SU-DHL-6 (cell line): ENCODE measurements at regions not wholly inside any gene's neighbourhood (a gene's known extent, or its start where the extent isn't known, plus 50 kb on each side); places are given as distances from the start of the nearest gene placed in this dataset.

Experiments used
- H2AFZ ChIP-seq: fragments of 200-600 bp; sonication (generic); 2 replicates; pipeline ENCODE4 v1.6.1; 2014; ENCODE audit warnings: low read depth, mild to moderate bottlenecking, moderate library complexity, mixed read lengths, antibody characterized with exemption, low read length; ENCODE audit not compliant: severe bottlenecking
- H3F3A ChIP-seq: fragments of 200-600 bp; shearing (Covaris generic); 2 replicates; pipeline ENCODE4 v1.6.0; 2016; ENCODE audit warnings: antibody characterized with exemption, mild to moderate bottlenecking; ENCODE audit not compliant: insufficient read depth
- H3K27ac ChIP-seq: fragments of 200-600 bp; sonication (generic); 2 replicates; pipeline ENCODE4 v1.5.1; 2016; ENCODE audit warnings: low read depth, mild to moderate bottlenecking, low read length, moderate library complexity, mixed read lengths
- H3K27me3 ChIP-seq: fragments of 200-600 bp; sonication (generic), shearing (Covaris generic); 2 replicates; pipeline ENCODE4 v1.6.0; 2014; ENCODE audit warnings: mild to moderate bottlenecking, low read length
- H3K36me3 ChIP-seq: fragments of 200-600 bp; sonication (generic); 2 replicates; pipeline ENCODE4 v1.6.1; 2014; ENCODE audit warnings: mild to moderate bottlenecking, low read length, mixed read lengths
- H3K4me2 ChIP-seq: fragments of 300-600, 200-600 bp; shearing (Covaris generic), sonication (generic); 2 replicates; pipeline ENCODE4 v1.6.0; 2014; ENCODE audit warnings: low read length, low read depth, mild to moderate bottlenecking; ENCODE audit not compliant: poor library complexity, severe bottlenecking
- H3K4me3 ChIP-seq: fragments of 200-600 bp; sonication (generic); 2 replicates; pipeline ENCODE4 v1.5.1; 2014; ENCODE audit warnings: antibody characterized with exemption, low read length, mild to moderate bottlenecking, mixed read lengths; ENCODE audit not compliant: insufficient read depth, poor library complexity, severe bottlenecking
- H3K79me2 ChIP-seq: fragments of 200-600 bp; sonication (generic); 2 replicates; pipeline ENCODE4 v1.6.1; 2014; ENCODE audit warnings: mild to moderate bottlenecking, low read length, moderate library complexity; ENCODE audit not compliant: insufficient read depth
- H3K9ac ChIP-seq: fragments of 200-600 bp; sonication (generic); 2 replicates; pipeline ENCODE4 v1.7.0; 2014; ENCODE audit warnings: mild to moderate bottlenecking, low read length
- H3K9me2 ChIP-seq: fragments of 200-600 bp; sonication (generic); replicated peaks from 2 replicates; pipeline ENCODE4 v1.6.1; 2014; ENCODE audit warnings: low read length; ENCODE audit not compliant: insufficient read depth
- H3K9me3 ChIP-seq: fragments of 200-600 bp; sonication (generic); 2 replicates; pipeline ENCODE4 v1.6.1; 2014; ENCODE audit warnings: low read length, mixed read lengths; ENCODE audit not compliant: insufficient read depth
- H4K20me1 ChIP-seq: fragments of 200-600 bp; sonication (generic); 2 replicates; pipeline ENCODE4 v1.6.1; 2014; ENCODE audit warnings: low read depth, mild to moderate bottlenecking, antibody characterized with exemption, low read length, moderate library complexity, mixed read lengths
- CTCF ChIP-seq: fragments of 200-600 bp; sonication (generic); IDR thresholded peaks from one replicate; pipeline ENCODE4 v1.5.1; 2017; ENCODE audit warnings: antibody characterized with exemption, mild to moderate bottlenecking, low read length, moderate library complexity; ENCODE audit not compliant: insufficient read depth, poor library complexity, severe bottlenecking
- EZH2phosphoT487 ChIP-seq: fragments of 200-600 bp; sonication (generic), shearing (Covaris generic); conservative IDR thresholded peaks from 2 replicates; pipeline ENCODE4 v1.6.1; 2018; ENCODE audit warnings: mild to moderate bottlenecking, antibody characterized with exemption, low read length, moderate library complexity, mixed read lengths

GRCh38 chr18:78681934-78682333, 297.7 kb upstream of the SALL3 start:
- Histone ChIP-seq H3K9me3 (no peaks in the 10 kb centered on the region), H3K79me2 (no peaks in the 10 kb centered on the region)
- TF ChIP-seq EZH2phosphoT487 = no peak
- TF ChIP-seq CTCF = no peak

GRCh38 chr18:78682716-78683115, 296.9 kb upstream of the SALL3 start:
- Histone ChIP-seq H3K27me3 (no peaks in the 10 kb centered on the region), H3K4me2 (no peak overlapping the region), H3K79me2 (no peaks in the 10 kb centered on the region), H3K9ac (no peak overlapping the region), H3K9me3 (no peaks in the 10 kb centered on the region), H2AFZ (no peak overlapping the region), H3K9me2 (no peaks in the 10 kb centered on the region), H4K20me1 (no peaks in the 10 kb centered on the region), H3K27ac (no peak overlapping the region), H3K4me3 (no peak overlapping the region), H3K36me3 (no peaks in the 10 kb centered on the region), H3F3A (no peaks in the 10 kb centered on the region)
- no peak for TF ChIP-seq EZH2phosphoT487
- no peak for TF ChIP-seq CTCF

More at GRCh38 chr18:78681934-78682333, 297.7 kb upstream of the SALL3 start:
- Histone ChIP-seq H3F3A (no peaks in the 10 kb centered on the region), H3K36me3 (no peaks in the 10 kb centered on the region), H3K27ac (no peak overlapping the region), H2AFZ (no peak overlapping the region), H3K4me2 (no peak overlapping the region), H3K9me2 (no peaks in the 10 kb centered on the region), H4K20me1 (no peaks in the 10 kb centered on the region), H3K9ac (no peak overlapping the region), H3K27me3 (no peaks in the 10 kb centered on the region), H3K4me3 (no peak overlapping the region)

- Histone ChIP-seq H3K9me2 (no peaks in the 10 kb centered on the region), H3K79me2 (no peaks in the 10 kb centered on the region), H3K4me2 (no peak overlapping the region), H3K27ac (no peak overlapping the region), H3K9me3 (no peaks in the 10 kb centered on the region), H3K4me3 (no peak overlapping the region), H2AFZ (no peak overlapping the region), H3K27me3 (no peaks in the 10 kb centered on the region), H3K9ac (no peak overlapping the region), H3F3A (no peaks in the 10 kb centered on the region), H4K20me1 (no peaks in the 10 kb centered on the region), H3K36me3 (no peaks in the 10 kb centered on the region)
- TF ChIP-seq EZH2phosphoT487 (no peak), CTCF (no peak)
These were observed 296.2 kb upstream of the SALL3 start for GRCh38 chr18:78683191-78684010.
